GM12878 (cell line): ENCODE measurements at regions not wholly inside any gene's neighbourhood (a gene's known extent, or its start where the extent isn't known, plus 50 kb on each side); places are given as distances from the start of the nearest gene placed in this dataset.

ENCODE experiments used
- ATAC-seq: fragments of 200-7000 bp; cut with Tn5 transposase; 3 replicates; pipeline ENCODE4 v1.9.1; 2020; ENCODE audit warnings: mild to moderate bottlenecking, moderate library complexity
- BruUV-seq: library from RNA; stranded (reverse); fragments of 400-500 nt; replicated peaks from 2 replicates; lab custom pipeline; 2021; lab: Mats Ljungman, UMichigan
- CTCF ChIA-PET: fragments of 300-600 bp; sonication (Branson Sonifier 250); formaldehyde crosslinking; extraction: SDS; loops from one replicate; lab custom pipeline; 2021; ENCODE audit warnings: inconsistent platforms; lab: Yijun Ruan, JAX
- POLR2A ChIA-PET: fragments of 350-600 bp; formaldehyde crosslinking; extraction: SDS; loops from one replicate; lab custom pipeline; 2021; ENCODE audit warnings: inconsistent platforms; lab: Charles Lee
- RAD21 ChIA-PET: fragments of 300-600 bp; sonication (Branson Sonifier 250); formaldehyde crosslinking; loops from one replicate; lab custom pipeline; 2023; ENCODE audit warnings: antibody characterized with exemption; ENCODE audit not compliant: unreplicated experiment; lab: Charles Lee
- SMC1A ChIA-PET: fragments of 300-600 bp; sonication (Branson Sonifier 250); formaldehyde crosslinking; loops from one replicate; lab custom pipeline; 2023; ENCODE audit not compliant: unreplicated experiment, uncharacterized antibody; lab: Charles Lee
- DNase-seq: peaks from one replicate; pipeline ENCODE4 v3.0.0-alpha.2; 2011; ENCODE audit warnings: low read depth, low spot score
- FAIRE-seq: peaks from 3 replicates; lab custom pipeline; 2011; peaks lifted over from hg19 to GRCh38; lab: Jason Lieb, UNC
- H2AFZ ChIP-seq: 2 replicates; pipeline ENCODE4 v1.6.0; 2011; ENCODE audit warnings: low read depth, low read length, control low read depth; ENCODE audit not compliant: control insufficient read depth
- H3K27ac ChIP-seq: 2 replicates; pipeline ENCODE4 v1.5.1; 2011; ENCODE audit warnings: control low read depth; ENCODE audit not compliant: control insufficient read depth, insufficient read depth
- H3K27me3 ChIP-seq, 2 experiments: replicated peaks in 1 of 2; 2 replicates each; pipeline versions ENCODE4 v1.6.0 to v1.6.1; 2011; ENCODE audit warnings: low read length in 1 of 2; ENCODE audit not compliant: control insufficient read depth in 2 of 2, insufficient read depth in 2 of 2
- H3K36me3 ChIP-seq, 2 experiments: 2 replicates each; pipeline ENCODE4 v1.5.1; 2011; ENCODE audit warnings: low read length in 1 of 2; ENCODE audit not compliant: control insufficient read depth in 2 of 2, insufficient read depth in 2 of 2
- H3K4me1 ChIP-seq: 2 replicates; pipeline ENCODE4 v1.6.1; 2011; ENCODE audit warnings: mild to moderate bottlenecking, low read length, moderate library complexity, mixed read lengths; ENCODE audit not compliant: control insufficient read depth, insufficient read depth
- H3K4me2 ChIP-seq: 2 replicates; pipeline ENCODE4 v1.6.0; 2011; ENCODE audit warnings: control low read depth; ENCODE audit not compliant: control insufficient read depth, insufficient read depth
- H3K4me3 ChIP-seq: fragments of 200-600 bp; sonication (generic); 2 replicates; pipeline ENCODE4 v1.5.1; 2016
- H3K79me2 ChIP-seq: 2 replicates; pipeline ENCODE4 v1.6.0; 2011; ENCODE audit warnings: low read length; ENCODE audit not compliant: control insufficient read depth, insufficient read depth
- H3K9ac ChIP-seq: 2 replicates; pipeline ENCODE4 v1.8.0; 2011; ENCODE audit warnings: low read length, control low read depth, mixed read lengths; ENCODE audit not compliant: control insufficient read depth, insufficient read depth
- H3K9me3 ChIP-seq: replicated peaks from 3 replicates; pipeline ENCODE4 v1.5.1; 2011; ENCODE audit warnings: mild to moderate bottlenecking, low read length; ENCODE audit not compliant: control insufficient read depth, insufficient read depth
- H4K20me1 ChIP-seq: 2 replicates; pipeline ENCODE4 v1.6.0; 2011; ENCODE audit not compliant: control insufficient read depth, insufficient read depth
- IKZF1 ChIP-seq: fragments of 450-650 bp; conservative IDR thresholded peaks from 2 replicates; pipeline ENCODE4 v1.6.1; 2017; ENCODE audit warnings: antibody characterized with exemption, mild to moderate bottlenecking
- MYC ChIP-seq: IDR thresholded peaks from 2 replicates; pipeline ENCODE4 v1.6.1; 2011; ENCODE audit warnings: mild to moderate bottlenecking, low read length, moderate library complexity, inconsistent platforms; ENCODE audit not compliant: insufficient read depth, insufficient replicate concordance, insufficient read length, severe bottlenecking
- PBX3 ChIP-seq: IDR thresholded peaks from 2 replicates; pipeline ENCODE4 v1.6.1; 2011; ENCODE audit warnings: mild to moderate bottlenecking, low read depth, low read length, moderate library complexity; ENCODE audit not compliant: insufficient replicate concordance
- POLR2AphosphoS2 ChIP-seq: IDR thresholded peaks from 2 replicates; pipeline ENCODE4 v1.6.1; 2011; ENCODE audit warnings: low read depth, mild to moderate bottlenecking, low read length, improper control_type of control experiment, moderate library complexity
- SIN3A ChIP-seq: IDR thresholded peaks from 2 replicates; pipeline ENCODE4 v1.6.1; 2012; ENCODE audit warnings: low read depth, low read length, improper control_type of control experiment
- SMAD5 ChIP-seq: IDR thresholded peaks from 2 replicates; pipeline ENCODE4 v1.6.1; 2016; ENCODE audit warnings: antibody characterized with exemption, low read depth
- SMC3 ChIP-seq: IDR thresholded peaks from 2 replicates; pipeline ENCODE4 v1.6.1; 2011; ENCODE audit warnings: low read length, improper control_type of control experiment, borderline replicate concordance
- TARDBP ChIP-seq: IDR thresholded peaks from 2 replicates; pipeline ENCODE4 v1.6.1; 2016; ENCODE audit warnings: borderline replicate concordance
- TCF7 ChIP-seq: IDR thresholded peaks from 2 replicates; pipeline ENCODE4 v1.6.1; 2014; ENCODE audit warnings: antibody characterized with exemption, borderline replicate concordance
- WGBS: methylation state at CpG from one replicate; pipeline ENCODE4 v1.1.6; 2016; ENCODE audit warnings: low lambda C conversion rate; ENCODE audit not compliant: insufficient replicate concordance, insufficient coverage; ENCODE audit errors: missing lambda C conversion rate; 5-methylcytosine and 5-hydroxymethylcytosine counted together
- in situ Hi-C: fragments of 300-500 bp; cut with MboI; formaldehyde crosslinking; loops from 9 replicates; pipeline ENCODE4 v1.14.3; 2018; ENCODE audit warnings: mixed read lengths
- intact Hi-C: fragments of 100-400 bp; cut with micrococcal nuclease; formaldehyde crosslinking; loops from one replicate; pipeline ENCODE4 v1.14.2; 2022; ENCODE audit not compliant: unreplicated experiment
- TF ChIP-seq, protein P1 (sequence below): fragments of 450-650 bp; IDR thresholded peaks from 2 replicates; pipeline ENCODE4 v1.6.1; 2017; ENCODE audit warnings: mild to moderate bottlenecking, moderate library complexity

DNA sequence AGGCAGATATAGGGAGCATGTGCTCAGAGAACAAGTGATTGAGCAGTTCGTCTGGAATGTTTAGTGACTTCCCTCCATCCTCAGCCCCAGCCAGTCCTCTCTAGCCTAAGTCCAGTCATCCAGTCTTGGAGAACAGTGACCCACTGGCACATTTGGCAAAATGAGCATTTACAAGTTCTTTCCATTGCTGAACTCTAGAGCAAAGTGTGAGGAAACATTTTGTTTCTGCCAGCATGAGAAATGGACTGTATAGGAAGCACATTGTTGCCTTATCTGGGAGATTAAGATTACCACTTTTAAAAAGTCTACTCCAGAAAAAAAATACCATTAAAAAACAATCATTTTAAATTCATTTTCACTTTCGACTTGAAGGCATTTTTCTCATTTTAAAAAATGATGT lies 353.6 kb downstream of the SHQ1 start:
- no TSS peak for BruUV-seq
- H2AFZ ChIP-seq = no peak overlapping the region
- no peak for DNase-seq
- H3K79me2 ChIP-seq = no peaks in the 10 kb centered on the region
- no peak overlapping the region for H3K27ac ChIP-seq
- CTCF ChIA-PET = interaction anchor here (0.8 kb wide), 1 partner anchor 12 kb away, joined by 3 read pairs; no protein-coding TSS in a partner anchor
- ATAC-seq = no peak
- in situ Hi-C loops = no loop called here
- POLR2A ChIA-PET = interaction anchor here (1.0 to 1.3 kb wide), 2 partner anchors 12 to 25 kb away, joined by 4 read pairs; no protein-coding TSS in a partner anchor
- H3K27me3 ChIP-seq = no peaks in the 10 kb centered on the region
- no peak overlapping the region for H3K4me3 ChIP-seq
- no peak overlapping the region for H3K9ac ChIP-seq
- 0% methylated on average over 2 of the region's 2 CpGs for WGBS
- no peaks in the 10 kb centered on the region; the same call in 1 of the 3 replicates for H3K9me3 ChIP-seq
- intact Hi-C loops = no loop called here
- no peak overlapping the region for H3K4me2 ChIP-seq
- TF ChIP-seq TCF7 = no peak
- TF ChIP-seq, protein P1, sequence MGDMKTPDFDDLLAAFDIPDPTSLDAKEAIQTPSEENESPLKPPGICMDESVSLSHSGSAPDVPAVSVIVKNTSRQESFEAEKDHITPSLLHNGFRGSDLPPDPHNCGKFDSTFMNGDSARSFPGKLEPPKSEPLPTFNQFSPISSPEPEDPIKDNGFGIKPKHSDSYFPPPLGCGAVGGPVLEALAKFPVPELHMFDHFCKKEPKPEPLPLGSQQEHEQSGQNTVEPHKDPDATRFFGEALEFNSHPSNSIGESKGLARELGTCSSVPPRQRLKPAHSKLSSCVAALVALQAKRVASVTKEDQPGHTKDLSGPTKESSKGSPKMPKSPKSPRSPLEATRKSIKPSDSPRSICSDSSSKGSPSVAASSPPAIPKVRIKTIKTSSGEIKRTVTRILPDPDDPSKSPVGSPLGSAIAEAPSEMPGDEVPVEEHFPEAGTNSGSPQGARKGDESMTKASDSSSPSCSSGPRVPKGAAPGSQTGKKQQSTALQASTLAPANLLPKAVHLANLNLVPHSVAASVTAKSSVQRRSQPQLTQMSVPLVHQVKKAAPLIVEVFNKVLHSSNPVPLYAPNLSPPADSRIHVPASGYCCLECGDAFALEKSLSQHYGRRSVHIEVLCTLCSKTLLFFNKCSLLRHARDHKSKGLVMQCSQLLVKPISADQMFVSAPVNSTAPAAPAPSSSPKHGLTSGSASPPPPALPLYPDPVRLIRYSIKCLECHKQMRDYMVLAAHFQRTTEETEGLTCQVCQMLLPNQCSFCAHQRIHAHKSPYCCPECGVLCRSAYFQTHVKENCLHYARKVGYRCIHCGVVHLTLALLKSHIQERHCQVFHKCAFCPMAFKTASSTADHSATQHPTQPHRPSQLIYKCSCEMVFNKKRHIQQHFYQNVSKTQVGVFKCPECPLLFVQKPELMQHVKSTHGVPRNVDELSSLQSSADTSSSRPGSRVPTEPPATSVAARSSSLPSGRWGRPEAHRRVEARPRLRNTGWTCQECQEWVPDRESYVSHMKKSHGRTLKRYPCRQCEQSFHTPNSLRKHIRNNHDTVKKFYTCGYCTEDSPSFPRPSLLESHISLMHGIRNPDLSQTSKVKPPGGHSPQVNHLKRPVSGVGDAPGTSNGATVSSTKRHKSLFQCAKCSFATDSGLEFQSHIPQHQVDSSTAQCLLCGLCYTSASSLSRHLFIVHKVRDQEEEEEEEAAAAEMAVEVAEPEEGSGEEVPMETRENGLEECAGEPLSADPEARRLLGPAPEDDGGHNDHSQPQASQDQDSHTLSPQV = no peak
- TF ChIP-seq POLR2AphosphoS2 = no peak
- TF ChIP-seq SMAD5 = no peak
- no peak for TF ChIP-seq TARDBP
- no peak for TF ChIP-seq MYC
- TF ChIP-seq IKZF1 = no peak
- TF ChIP-seq PBX3 = no peak
- TF ChIP-seq SIN3A = no peak
- no peak for TF ChIP-seq SMC3
- no peaks in the 10 kb centered on the region for H4K20me1 ChIP-seq
- 0 out of 2 replicates have a peak, but pooled peaks cover 4% of the 10 kb centered on the region for H3K4me1 ChIP-seq
- no peaks in the 10 kb centered on the region for H3K36me3 ChIP-seq
- RAD21 ChIA-PET = interaction anchor here (2.4 kb wide), 1 partner anchor 12 kb away, joined by 10 read pairs; no protein-coding TSS in a partner anchor
- SMC1A ChIA-PET = interaction anchor here (0.6 kb wide), 1 partner anchor 351 kb away, joined by 3 read pairs; no protein-coding TSS in a partner anchor
- FAIRE-seq = no peak
